Right ventricle myocardium inferior (tissue), 1 donor: ENCODE measurements at regions not wholly inside any gene's neighbourhood (a gene's known extent, or its start where the extent isn't known, plus 50 kb on each side); places are given as distances from the start of the nearest gene placed in this dataset.

Experiments used
- ATAC-seq: fragments of 200-7000 bp; cut with Tn5 transposase; one replicate; pipeline ENCODE4 v1.9.1; 2020; ENCODE audit warnings: mild to moderate bottlenecking, moderate library complexity
- DNase-seq: peaks from one replicate; pipeline ENCODE4 v3.0.0; 2021; ENCODE audit errors: missing footprints
- intact Hi-C: fragments of 100-400 bp; cut with DNase I; formaldehyde crosslinking; loops from one replicate; pipeline ENCODE4 v1.11.0; 2022
- donor health status: DM: no; HTN: yes; CAD: no; lungs with severe emphysema.

GRCh38 chr10:128848810-128849209 is 618.2 kb upstream of the MGMT start:
- intact Hi-C loops = no loop called here
- DNase-seq (no peak), ATAC-seq (peak; percentile 70)

DNA sequence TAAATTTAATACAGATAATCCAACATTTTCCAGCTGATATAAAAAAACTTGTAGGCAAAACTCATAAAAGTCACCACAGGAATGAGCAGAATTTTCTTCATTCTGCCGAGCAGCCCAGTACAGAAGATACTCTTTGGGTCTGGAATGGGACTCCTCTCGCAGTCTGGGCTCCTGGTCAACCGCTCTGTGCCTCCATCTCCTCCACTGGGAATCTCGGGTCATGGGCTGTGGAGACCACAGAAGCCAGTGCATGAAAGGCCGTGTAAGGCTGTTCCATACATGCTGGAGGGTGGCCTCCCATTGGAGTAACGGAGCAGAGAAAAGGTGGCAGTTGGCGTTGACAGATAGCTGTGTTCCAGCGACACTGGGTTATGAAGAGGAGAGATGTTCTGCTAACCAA is 616.4 kb upstream of the MGMT start:
- intact Hi-C loops = no loop called here
- ATAC-seq (no peak), DNase-seq (no peak)

GRCh38 chr10:128851281-128851680 is 615.8 kb upstream of the MGMT start:
- DNase-seq = no peak
- no peak for ATAC-seq
- intact Hi-C loops = no loop called here

DNA sequence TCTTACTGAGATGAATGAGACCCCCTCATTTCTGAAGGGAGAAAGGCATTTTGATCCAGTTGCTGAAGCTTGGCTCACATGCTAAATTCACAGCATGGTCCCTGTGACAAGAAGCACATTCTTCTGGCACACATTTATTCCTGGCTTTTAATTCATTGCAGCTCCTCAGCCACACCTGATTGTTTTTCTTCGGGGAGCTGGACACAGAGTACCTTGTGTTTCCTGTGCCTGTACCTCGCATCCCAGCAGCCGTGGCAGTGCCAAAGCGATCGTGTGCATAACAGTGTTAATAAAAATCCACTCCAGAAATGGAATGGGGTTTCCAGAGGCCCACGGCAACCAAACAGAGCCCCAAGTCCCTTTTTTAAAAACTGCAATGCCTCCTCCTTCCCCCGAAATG is 615.3 kb upstream of the MGMT start:
- ATAC-seq = no peak
- DNase-seq = no peak
- intact Hi-C loops = no loop called here

DNA sequence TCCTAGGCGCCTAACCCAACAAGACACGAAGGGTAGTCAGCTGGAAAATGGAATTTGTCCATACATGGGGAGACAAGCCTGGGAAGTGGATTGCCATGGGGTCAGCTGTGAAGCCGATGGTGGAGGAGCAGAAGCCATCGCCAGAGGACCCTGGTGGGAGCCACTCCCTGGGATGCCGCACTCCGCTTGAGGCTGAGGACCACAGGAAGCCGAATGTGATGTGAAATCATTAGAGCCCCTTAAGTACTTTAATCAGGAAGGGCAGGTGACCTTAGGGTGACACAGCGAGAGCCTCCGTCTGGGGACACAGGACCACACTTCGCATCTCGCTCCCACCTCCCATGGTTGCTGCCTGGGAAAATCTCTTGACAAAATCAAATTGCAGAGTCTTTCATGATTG is 614.6 kb upstream of the MGMT start:
- ATAC-seq = no peak
- intact Hi-C loops = no loop called here
- DNase-seq = no peak

- DNase-seq (no peak), ATAC-seq (no peak)
- intact Hi-C loops = no loop called here
Measured at GRCh38 chr10:128852902-128853301, 614.1 kb upstream of the MGMT start.

- intact Hi-C loops = no loop called here
- ATAC-seq = no peak
- DNase-seq = no peak
Measured at GRCh38 chr10:128853537-128853936, 613.5 kb upstream of the MGMT start.

- no peak for DNase-seq
- intact Hi-C loops = no loop called here
- ATAC-seq = no peak
Measured at GRCh38 chr10:128854204-128854603, 612.8 kb upstream of the MGMT start.

- ATAC-seq (peak; percentile 97), DNase-seq (peak; percentile 89)
- intact Hi-C loops = no loop called here
Measured at GRCh38 chr10:128854963-128855362, 612.1 kb upstream of the MGMT start.

DNA sequence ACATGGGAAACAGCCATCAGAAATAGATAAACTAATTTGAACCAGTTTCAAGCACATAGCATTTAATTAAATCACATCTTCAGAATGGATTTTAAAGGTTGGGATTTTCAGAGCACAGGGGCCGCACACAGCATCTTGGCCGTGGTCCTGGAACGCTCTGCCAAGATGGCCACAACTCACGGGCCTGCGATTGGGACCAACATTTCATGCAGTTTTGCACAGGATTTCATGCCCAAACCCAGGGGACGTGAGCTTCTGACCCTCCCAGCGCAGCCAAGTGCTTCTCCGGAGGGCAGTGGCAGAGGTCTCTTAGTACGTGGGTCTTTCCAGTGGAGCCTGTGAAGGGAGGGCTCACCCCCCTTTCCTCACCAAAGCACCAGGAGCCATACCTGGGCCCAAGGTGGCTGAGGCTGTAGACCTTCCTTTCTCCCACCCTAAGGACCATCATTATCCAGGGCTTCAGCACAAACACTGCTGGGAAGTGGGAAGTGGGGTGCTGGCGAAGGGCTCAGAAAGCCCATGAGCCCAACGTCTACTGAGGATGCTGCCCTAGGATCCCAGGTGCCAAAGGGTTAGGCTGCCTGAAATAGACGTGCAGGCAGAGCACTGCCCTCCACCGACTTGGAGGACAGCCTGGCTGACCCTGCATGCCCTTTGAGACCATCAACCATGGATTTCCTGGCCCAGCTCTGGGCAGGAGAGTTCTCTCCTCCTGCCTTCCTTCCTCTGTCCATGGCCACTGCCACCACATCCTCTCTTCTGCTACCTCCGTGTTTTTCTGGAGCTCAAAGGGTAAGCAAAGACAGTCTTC is 611.2 kb upstream of the MGMT start:
- ATAC-seq (no peak), DNase-seq (no peak)
- intact Hi-C loops = no loop called here

GRCh38 chr10:128859738-128860386 is 607.2 kb upstream of the MGMT start:
- intact Hi-C loops = loop anchor here (2.0 kb wide), 1 partner anchor 225 kb away; no protein-coding TSS in a partner anchor
- no peak for ATAC-seq
- no peak for DNase-seq

GRCh38 chr10:128860574-128860973 is 606.5 kb upstream of the MGMT start:
- intact Hi-C loops = no loop called here
- no peak for ATAC-seq

DNA sequence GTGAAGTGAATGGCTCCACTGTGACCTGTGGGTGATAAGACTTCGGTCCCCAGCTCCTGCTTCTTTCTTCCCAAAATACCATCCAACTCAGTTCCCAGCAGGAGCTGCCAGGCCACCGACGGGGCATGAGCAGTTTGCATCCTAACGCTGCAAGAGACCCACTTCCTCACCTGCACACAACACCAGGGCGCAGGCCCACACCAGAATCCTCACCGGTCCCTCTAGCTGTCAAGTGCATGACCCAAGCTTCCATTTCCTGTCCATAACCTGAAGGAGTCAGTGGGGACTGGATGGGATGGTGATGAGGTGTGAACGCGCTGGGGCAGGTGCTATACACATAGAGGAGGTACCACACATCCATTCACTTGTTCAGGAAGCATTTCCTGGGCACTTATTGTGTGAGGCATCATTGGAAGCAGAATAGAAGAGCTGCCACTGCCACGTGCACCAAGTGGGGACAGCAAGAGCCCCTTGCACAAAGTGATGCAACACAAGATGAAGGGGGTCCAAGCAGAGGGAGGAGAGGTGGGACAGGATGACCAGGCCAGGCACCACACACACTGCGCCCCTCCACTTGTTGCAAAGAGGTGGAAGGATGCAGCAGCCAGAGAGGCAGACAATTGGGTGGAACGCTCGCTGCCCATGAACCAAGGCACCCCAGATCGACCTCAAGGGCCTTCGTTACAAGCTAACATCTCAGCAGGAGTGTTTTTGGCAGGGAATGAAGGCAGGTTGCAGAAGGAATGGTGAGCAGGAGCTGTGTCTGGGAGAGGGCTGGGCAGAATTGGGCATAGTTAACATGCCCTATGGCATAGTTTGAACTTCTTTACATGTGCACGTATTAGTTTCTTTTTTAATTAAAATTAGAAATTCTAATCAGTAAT is 605.8 kb upstream of the MGMT start:
- intact Hi-C loops = no loop called here
- DNase-seq = no peak
- no peak for ATAC-seq

More at GRCh38 chr10:128860574-128860973, 606.5 kb upstream of the MGMT start:
- DNase-seq = no peak

GRCh38 chr10:128863411-128863810 is 603.6 kb upstream of the MGMT start:
- intact Hi-C loops = no loop called here
- DNase-seq = no peak
- no peak for ATAC-seq

DNA sequence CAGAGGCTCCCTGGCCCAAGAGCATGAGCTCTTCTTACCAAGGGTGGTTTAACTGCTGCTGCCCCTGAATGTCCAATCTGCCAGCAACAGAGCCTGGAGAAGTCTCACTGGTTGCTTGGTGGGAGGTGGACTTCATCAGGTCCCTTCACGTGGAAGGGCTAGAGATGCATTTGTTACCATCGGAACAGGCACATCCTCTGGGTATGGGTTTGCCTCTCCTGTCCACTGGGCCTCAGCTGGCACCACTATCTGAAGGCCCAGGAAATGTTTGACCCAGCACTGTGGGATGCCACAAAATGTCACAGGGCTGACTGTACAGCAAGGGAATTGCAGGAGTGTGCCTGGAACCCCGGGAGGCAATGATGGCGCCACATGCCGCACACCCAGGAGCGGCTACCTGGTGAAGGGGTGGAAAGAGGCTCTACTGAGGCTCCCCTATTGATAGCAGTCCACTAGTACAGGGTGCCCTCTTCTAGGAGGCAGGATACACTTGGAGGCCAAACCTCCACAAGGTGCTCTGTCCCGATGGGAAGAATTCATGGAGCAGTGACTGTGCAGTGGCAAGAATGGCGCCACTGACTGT is 603.1 kb upstream of the MGMT start:
- ATAC-seq (no peak), DNase-seq (no peak)
- intact Hi-C loops = no loop called here

DNA sequence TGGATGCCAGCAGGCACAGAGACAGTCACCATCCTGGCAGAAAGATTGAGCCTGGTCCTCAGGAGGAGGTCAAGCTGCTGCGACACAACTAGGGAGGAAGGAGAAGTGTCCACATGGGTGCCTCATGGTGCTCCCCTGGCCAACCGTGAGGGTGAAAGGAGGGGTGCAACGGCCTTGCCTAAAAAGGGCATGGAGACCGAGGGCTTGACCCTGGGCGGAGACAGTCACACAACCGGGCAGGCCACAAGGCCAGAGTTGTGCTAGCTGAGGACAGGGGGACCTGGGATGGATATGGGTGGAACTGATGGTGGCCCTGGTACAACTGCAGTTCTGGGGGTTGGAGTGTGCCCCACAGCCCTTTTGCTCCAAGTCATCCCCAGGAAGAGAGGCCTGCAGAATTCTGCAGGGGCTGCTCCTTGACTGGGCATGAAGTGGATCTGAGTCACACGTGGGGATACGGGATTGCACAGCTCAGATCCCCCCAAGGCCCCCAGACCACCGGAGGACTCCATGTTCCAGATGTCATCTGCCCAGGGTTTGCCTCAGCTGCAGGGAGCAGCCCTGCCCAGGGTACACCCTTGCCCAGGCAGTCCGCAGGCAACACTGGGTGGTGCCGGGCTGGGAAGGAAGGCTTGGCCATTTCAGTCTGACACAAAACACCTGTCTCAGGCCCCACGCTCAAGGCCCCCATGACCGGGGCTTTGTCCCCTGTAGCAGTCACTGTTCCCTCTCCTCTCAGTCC is 602.3 kb upstream of the MGMT start:
- intact Hi-C loops = no loop called here
- no peak for DNase-seq
- no peak for ATAC-seq

DNA sequence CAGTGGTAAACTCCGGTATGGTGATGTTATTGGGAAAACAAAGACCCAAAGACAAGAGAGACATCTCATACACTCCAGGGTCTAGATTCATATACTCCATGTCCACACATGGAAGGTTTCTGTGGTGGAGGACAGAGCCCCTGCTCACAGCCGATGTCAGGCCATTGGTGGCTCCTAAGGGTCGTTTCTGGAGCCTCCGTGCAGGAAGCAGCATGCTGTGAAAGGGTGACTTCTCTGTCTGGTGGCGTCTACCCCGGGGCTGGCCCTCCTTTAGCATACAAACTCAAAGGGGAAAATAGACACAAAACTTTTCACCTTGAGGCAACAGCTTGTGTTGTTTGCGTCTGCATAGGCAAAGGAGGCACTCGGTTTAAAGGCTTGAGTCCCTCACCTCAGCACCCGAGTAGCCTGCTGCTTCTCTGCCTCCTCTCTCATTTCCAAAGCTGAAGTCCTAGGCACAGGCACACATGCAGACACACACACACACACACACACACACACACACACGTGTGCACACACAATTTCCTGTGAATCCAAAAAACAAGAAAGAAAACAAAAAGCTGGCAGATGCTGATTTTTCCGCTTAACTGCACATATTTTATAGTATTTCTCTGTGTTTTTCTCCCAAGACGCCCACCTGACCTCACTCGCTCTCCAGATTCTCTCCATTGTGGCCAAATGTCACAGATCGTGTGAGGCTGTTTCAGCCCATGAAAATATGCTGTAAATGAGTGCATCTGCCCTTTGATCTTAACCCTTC is 601.4 kb upstream of the MGMT start:
- intact Hi-C loops = no loop called here
- no peak for DNase-seq
- ATAC-seq = no peak

- ATAC-seq = no peak
- intact Hi-C loops = no loop called here
- no peak for DNase-seq
Measured at GRCh38 chr10:128866551-128866950, 600.5 kb upstream of the MGMT start.
